ENCODE measurements at regions not wholly inside any gene's neighbourhood (a gene's known extent, or its start where the extent isn't known, plus 50 kb on each side); places are given as distances from the start of the nearest gene placed in this dataset.

GRCh38 chr15:77817434-77817833 is 184.7 kb upstream of the LINGO1 start:
- TF ChIP-seq CTCF (IDR thresholded peaks at IDR 0.05; ENCODE audit: insufficient read depth, low read depth, low read length), result no peak
- no peak overlapping the region for H3K4me3 ChIP-seq (ENCODE audit: low read depth, low read length)
- no peak for DNase-seq (ENCODE audit: low read depth)

GRCh38 chr15:77816983-77817382 is 184.3 kb upstream of the LINGO1 start:
- no peak for TF ChIP-seq CTCF (IDR thresholded peaks at IDR 0.05; ENCODE audit: insufficient read depth, low read depth, low read length)
- no peak overlapping the region for H3K4me3 ChIP-seq (ENCODE audit: low read depth, low read length)
- no peak for DNase-seq (ENCODE audit: low read depth)

- H3K4me3 ChIP-seq (ENCODE audit: low read depth, low read length), result no peak overlapping the region
- no peak for DNase-seq (ENCODE audit: low read depth)
- TF ChIP-seq CTCF (IDR thresholded peaks at IDR 0.05; ENCODE audit: insufficient read depth, low read depth, low read length), result no peak
Observed at GRCh38 chr15:77815015-77815414, 182.3 kb upstream of the LINGO1 start.

- no peak for DNase-seq (ENCODE audit: low read depth)
- no peak for TF ChIP-seq CTCF (IDR thresholded peaks at IDR 0.05; ENCODE audit: insufficient read depth, low read depth, low read length)
- H3K4me3 ChIP-seq (ENCODE audit: low read depth, low read length), result no peak overlapping the region
Observed at GRCh38 chr15:77812664-77813063, 180.0 kb upstream of the LINGO1 start.

GRCh38 chr15:77811270-77811669 is 178.6 kb upstream of the LINGO1 start:
- no peak overlapping the region for H3K4me3 ChIP-seq (ENCODE audit: low read depth, low read length)
- DNase-seq (ENCODE audit: low read depth), result no peak
- no peak for TF ChIP-seq CTCF (IDR thresholded peaks at IDR 0.05; ENCODE audit: insufficient read depth, low read depth, low read length)

- H3K4me3 ChIP-seq (ENCODE audit: low read depth, low read length), result no peak overlapping the region
- no peak for TF ChIP-seq CTCF (IDR thresholded peaks at IDR 0.05; ENCODE audit: insufficient read depth, low read depth, low read length)
- no peak for DNase-seq (ENCODE audit: low read depth)
Observed at GRCh38 chr15:77810130-77810571, 177.4 kb upstream of the LINGO1 start.

GRCh38 chr15:77808581-77809177 is 176.0 kb upstream of the LINGO1 start:
- no peak for DNase-seq (ENCODE audit: low read depth)
- no peak overlapping the region for H3K4me3 ChIP-seq (ENCODE audit: low read depth, low read length)
- TF ChIP-seq CTCF (IDR thresholded peaks at IDR 0.05; ENCODE audit: insufficient read depth, low read depth, low read length), result no peak

All from fibroblast of villous mesenchyme (primary cell).